WTC11 (cell line): ENCODE measurements at regions not wholly inside any gene's neighbourhood (a gene's known extent, or its start where the extent isn't known, plus 50 kb on each side); places are given as distances from the start of the nearest gene placed in this dataset.
A peak's percentile ranks its signal among the peaks of the same experiment; 100 is the strongest.

ENCODE experiments used
- ATAC-seq: fragments of 200-7000 bp; cut with Tn5 transposase; 2 replicates; pipeline ENCODE4 v1.10.0; 2021; ENCODE audit warnings: mild to moderate bottlenecking, moderate library complexity
- CTCF ChIA-PET: fragments of 300-600 bp; sonication (Branson Sonifier 250); formaldehyde crosslinking; loops from one replicate; lab custom pipeline; 2021; ENCODE audit warnings: antibody characterized with exemption; lab: Charles Lee
- POLR2A ChIA-PET: fragments of 350-600 bp; sonication (Branson Sonifier 250); formaldehyde crosslinking; loops from one replicate; lab custom pipeline; 2021; ENCODE audit warnings: antibody characterized with exemption; lab: Charles Lee
- DNase-seq: peaks from one replicate; pipeline ENCODE4 v3.0.0; 2021; ENCODE audit warnings: low spot score
- H3K27ac Mint-ChIP-seq: 2 replicates; pipeline ENCODE4 v1.8.0; 2021; ENCODE audit warnings: mixed read lengths
- H3K27me3 Mint-ChIP-seq: 2 replicates; pipeline ENCODE4 v1.8.0; 2021; ENCODE audit warnings: low read depth, mild to moderate bottlenecking, moderate library complexity, mixed read lengths
- H3K36me3 Mint-ChIP-seq: 2 replicates; pipeline ENCODE4 v1.8.0; 2021; ENCODE audit warnings: mixed read lengths
- H3K4me1 Mint-ChIP-seq: 2 replicates; pipeline ENCODE4 v1.8.0; 2022; ENCODE audit warnings: mixed read lengths
- H3K4me3 Mint-ChIP-seq: 2 replicates; pipeline ENCODE4 v1.8.0; 2021; ENCODE audit warnings: mild to moderate bottlenecking, moderate library complexity, mixed read lengths
- H3K9me3 Mint-ChIP-seq: 2 replicates; pipeline ENCODE4 v1.8.0; 2021; ENCODE audit warnings: mixed read lengths
- ATF1 ChIP-seq: sonication (generic); formaldehyde crosslinking; IDR thresholded peaks from 2 replicates; pipeline ENCODE4 v1.8.1; 2023; ENCODE audit warnings: mild to moderate bottlenecking, moderate library complexity, missing genetic modification reagents
- E2F1 ChIP-seq: sonication (generic); formaldehyde crosslinking; IDR thresholded peaks from 2 replicates; pipeline ENCODE4 v1.8.0; 2022; ENCODE audit warnings: mild to moderate bottlenecking, missing genetic modification reagents
- ETV6 ChIP-seq: sonication (generic); formaldehyde crosslinking; IDR thresholded peaks from 2 replicates; pipeline ENCODE4 v1.8.1; 2022; ENCODE audit warnings: mild to moderate bottlenecking, missing genetic modification reagents
- FOXP1 ChIP-seq: sonication (generic); formaldehyde crosslinking; IDR thresholded peaks from 2 replicates; pipeline ENCODE4 v1.8.0; 2022; ENCODE audit warnings: missing genetic modification reagents, mild to moderate bottlenecking, moderate library complexity, borderline replicate concordance
- MLX ChIP-seq: sonication (generic); formaldehyde crosslinking; IDR thresholded peaks from 2 replicates; pipeline ENCODE4 v1.8.1; 2023; ENCODE audit warnings: mild to moderate bottlenecking, missing genetic modification reagents, moderate library complexity
- MXD4 ChIP-seq: fragments of 250-450 bp; sonication (Bioruptor Pico); IDR thresholded peaks from 2 replicates; pipeline ENCODE4 v1.8.0; 2021; ENCODE audit warnings: mild to moderate bottlenecking, moderate library complexity, borderline replicate concordance
- NFE2L1 ChIP-seq: sonication (generic); formaldehyde crosslinking; IDR thresholded peaks from 2 replicates; pipeline ENCODE4 v1.8.1; 2023; ENCODE audit warnings: missing genetic modification reagents
- SP1 ChIP-seq: sonication (generic); formaldehyde crosslinking; conservative IDR thresholded peaks from 2 replicates; pipeline ENCODE4 v1.8.1; 2022; ENCODE audit warnings: missing genetic modification reagents
- ZBTB21 ChIP-seq: sonication (generic); formaldehyde crosslinking; IDR thresholded peaks from 2 replicates; pipeline ENCODE4 v1.8.1; 2023; ENCODE audit warnings: mild to moderate bottlenecking, missing genetic modification reagents, borderline replicate concordance
- ZNF138 ChIP-seq: sonication (generic); formaldehyde crosslinking; conservative IDR thresholded peaks from 2 replicates; pipeline ENCODE4 v1.8.1; 2022; ENCODE audit warnings: mild to moderate bottlenecking, moderate library complexity, missing genetic modification reagents
- ZNF317 ChIP-seq: sonication (generic); formaldehyde crosslinking; IDR thresholded peaks from 2 replicates; pipeline ENCODE4 v1.8.1; 2023; ENCODE audit warnings: low read depth, mild to moderate bottlenecking, moderate library complexity, missing genetic modification reagents, borderline replicate concordance
- ZSCAN18 ChIP-seq: fragments of 250-450 bp; sonication (Bioruptor Pico); IDR thresholded peaks from 2 replicates; pipeline ENCODE4 v2.1.2; 2022; ENCODE audit warnings: mild to moderate bottlenecking, moderate library complexity
- TF ChIP-seq, protein P1 (sequence below): sonication (generic); formaldehyde crosslinking; IDR thresholded peaks from 2 replicates; pipeline ENCODE4 v1.8.0; 2022; ENCODE audit warnings: missing genetic modification reagents
- TF ChIP-seq, protein P2 (sequence below): sonication (generic); formaldehyde crosslinking; IDR thresholded peaks from 2 replicates; pipeline ENCODE4 v1.8.1; 2023; ENCODE audit warnings: mild to moderate bottlenecking, missing genetic modification reagents
- TF ChIP-seq, protein P3 (sequence below): sonication (generic); formaldehyde crosslinking; IDR thresholded peaks from 2 replicates; pipeline ENCODE4 v1.8.1; 2022; ENCODE audit warnings: missing genetic modification reagents, borderline replicate concordance

- H3K9me3 Mint-ChIP-seq = peaks cover 45% of the 10 kb centered on the region
- DNase-seq (no peak), ATAC-seq (no peak)
- peaks cover 37% of the 10 kb centered on the region for H3K4me1 Mint-ChIP-seq
- no peak overlapping the region for H3K27ac Mint-ChIP-seq
- ChIA-PET CTCF (no interaction called here), POLR2A (no interaction called here)
- no peak overlapping the region for H3K4me3 Mint-ChIP-seq
- H3K36me3 Mint-ChIP-seq = peaks cover 57% of the 10 kb centered on the region
- TF ChIP-seq, protein P1, sequence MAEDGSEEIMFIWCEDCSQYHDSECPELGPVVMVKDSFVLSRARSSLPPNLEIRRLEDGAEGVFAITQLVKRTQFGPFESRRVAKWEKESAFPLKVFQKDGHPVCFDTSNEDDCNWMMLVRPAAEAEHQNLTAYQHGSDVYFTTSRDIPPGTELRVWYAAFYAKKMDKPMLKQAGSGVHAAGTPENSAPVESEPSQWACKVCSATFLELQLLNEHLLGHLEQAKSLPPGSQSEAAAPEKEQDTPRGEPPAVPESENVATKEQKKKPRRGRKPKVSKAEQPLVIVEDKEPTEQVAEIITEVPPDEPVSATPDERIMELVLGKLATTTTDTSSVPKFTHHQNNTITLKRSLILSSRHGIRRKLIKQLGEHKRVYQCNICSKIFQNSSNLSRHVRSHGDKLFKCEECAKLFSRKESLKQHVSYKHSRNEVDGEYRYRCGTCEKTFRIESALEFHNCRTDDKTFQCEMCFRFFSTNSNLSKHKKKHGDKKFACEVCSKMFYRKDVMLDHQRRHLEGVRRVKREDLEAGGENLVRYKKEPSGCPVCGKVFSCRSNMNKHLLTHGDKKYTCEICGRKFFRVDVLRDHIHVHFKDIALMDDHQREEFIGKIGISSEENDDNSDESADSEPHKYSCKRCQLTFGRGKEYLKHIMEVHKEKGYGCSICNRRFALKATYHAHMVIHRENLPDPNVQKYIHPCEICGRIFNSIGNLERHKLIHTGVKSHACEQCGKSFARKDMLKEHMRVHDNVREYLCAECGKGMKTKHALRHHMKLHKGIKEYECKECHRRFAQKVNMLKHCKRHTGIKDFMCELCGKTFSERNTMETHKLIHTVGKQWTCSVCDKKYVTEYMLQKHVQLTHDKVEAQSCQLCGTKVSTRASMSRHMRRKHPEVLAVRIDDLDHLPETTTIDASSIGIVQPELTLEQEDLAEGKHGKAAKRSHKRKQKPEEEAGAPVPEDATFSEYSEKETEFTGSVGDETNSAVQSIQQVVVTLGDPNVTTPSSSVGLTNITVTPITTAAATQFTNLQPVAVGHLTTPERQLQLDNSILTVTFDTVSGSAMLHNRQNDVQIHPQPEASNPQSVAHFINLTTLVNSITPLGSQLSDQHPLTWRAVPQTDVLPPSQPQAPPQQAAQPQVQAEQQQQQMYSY (CRISPR knock-in tag) = no peak
- TF ChIP-seq ETV6 (no peak), FOXP1 (CRISPR knock-in tag) (no peak), ZNF138 (CRISPR knock-in tag) (no peak), MXD4 (CRISPR knock-in tag) (no peak), E2F1 (CRISPR knock-in tag) (no peak)
- H3K27me3 Mint-ChIP-seq = peaks cover 4% of the 10 kb centered on the region; the same call in 1 of the 2 replicates
These were observed 639.9 kb upstream of the PIK3C3 start for GRCh38 chr18:41315134-41315533.

GRCh38 chr18:41311571-41312547 is 643.2 kb upstream of the PIK3C3 start:
- Mint-ChIP-seq H3K27ac (peak overlapping the region; percentile 97), H3K9me3 (peaks cover 45% of the 10 kb centered on the region), H3K27me3 (peaks cover 4% of the 10 kb centered on the region), H3K4me3 (no peak overlapping the region), H3K36me3 (peaks cover 55% of the 10 kb centered on the region), H3K4me1 (peaks cover 47% of the 10 kb centered on the region)
- no peak for DNase-seq
- POLR2A ChIA-PET = no interaction called here
- TF ChIP-seq ZBTB21 (no peak), NFE2L1 (CRISPR knock-in tag) (0 out of 2 replicates have a peak, but pooled peaks have one; percentile 23)
- ATAC-seq = peak; percentile 91
- CTCF ChIA-PET = interaction anchor here (0.6 to 1.4 kb wide), 2 partner anchors 330 to 377 kb away, joined by 4 to 12 read pairs; no protein-coding TSS in a partner anchor

DNA sequence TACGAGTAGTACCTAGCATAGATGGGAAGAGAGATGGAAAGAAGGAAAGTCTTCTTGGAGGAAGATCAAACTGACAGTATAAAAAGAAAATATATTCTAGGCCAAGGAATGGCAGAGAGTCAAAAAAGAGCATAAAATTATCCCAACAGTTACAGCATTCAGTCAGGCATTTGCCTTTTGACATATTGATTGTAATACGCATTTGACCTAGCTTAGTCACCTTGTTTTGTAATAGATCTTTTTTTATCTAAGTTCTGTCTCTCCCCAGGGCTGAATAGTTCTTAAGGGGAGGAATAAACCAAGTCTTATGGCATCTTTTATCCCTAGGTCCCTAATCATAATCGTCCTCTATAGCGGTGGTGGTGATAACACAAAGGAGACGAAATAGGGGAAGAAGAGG is 657.3 kb upstream of the PIK3C3 start:
- no peaks in the 10 kb centered on the region for H3K27me3 Mint-ChIP-seq
- ATAC-seq (no peak), DNase-seq (no peak)
- peaks cover 19% of the 10 kb centered on the region for H3K36me3 Mint-ChIP-seq
- no peak overlapping the region for H3K4me3 Mint-ChIP-seq
- CTCF ChIA-PET = no interaction called here
- H3K27ac Mint-ChIP-seq = no peak overlapping the region
- POLR2A ChIA-PET = no interaction called here
- peaks cover 6% of the 10 kb centered on the region for H3K4me1 Mint-ChIP-seq
- peaks cover 28% of the 10 kb centered on the region for H3K9me3 Mint-ChIP-seq
- TF ChIP-seq ZNF317 (CRISPR knock-in tag) (no peak), ATF1 (no peak), ZSCAN18 (no peak), SP1 (CRISPR knock-in tag) (no peak), MLX (no peak)
- TF ChIP-seq, protein P1 (CRISPR knock-in tag) = no peak
- TF ChIP-seq, protein P2, sequence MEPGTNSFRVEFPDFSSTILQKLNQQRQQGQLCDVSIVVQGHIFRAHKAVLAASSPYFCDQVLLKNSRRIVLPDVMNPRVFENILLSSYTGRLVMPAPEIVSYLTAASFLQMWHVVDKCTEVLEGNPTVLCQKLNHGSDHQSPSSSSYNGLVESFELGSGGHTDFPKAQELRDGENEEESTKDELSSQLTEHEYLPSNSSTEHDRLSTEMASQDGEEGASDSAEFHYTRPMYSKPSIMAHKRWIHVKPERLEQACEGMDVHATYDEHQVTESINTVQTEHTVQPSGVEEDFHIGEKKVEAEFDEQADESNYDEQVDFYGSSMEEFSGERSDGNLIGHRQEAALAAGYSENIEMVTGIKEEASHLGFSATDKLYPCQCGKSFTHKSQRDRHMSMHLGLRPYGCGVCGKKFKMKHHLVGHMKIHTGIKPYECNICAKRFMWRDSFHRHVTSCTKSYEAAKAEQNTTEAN (CRISPR knock-in tag) = no peak
- TF ChIP-seq, protein P3, sequence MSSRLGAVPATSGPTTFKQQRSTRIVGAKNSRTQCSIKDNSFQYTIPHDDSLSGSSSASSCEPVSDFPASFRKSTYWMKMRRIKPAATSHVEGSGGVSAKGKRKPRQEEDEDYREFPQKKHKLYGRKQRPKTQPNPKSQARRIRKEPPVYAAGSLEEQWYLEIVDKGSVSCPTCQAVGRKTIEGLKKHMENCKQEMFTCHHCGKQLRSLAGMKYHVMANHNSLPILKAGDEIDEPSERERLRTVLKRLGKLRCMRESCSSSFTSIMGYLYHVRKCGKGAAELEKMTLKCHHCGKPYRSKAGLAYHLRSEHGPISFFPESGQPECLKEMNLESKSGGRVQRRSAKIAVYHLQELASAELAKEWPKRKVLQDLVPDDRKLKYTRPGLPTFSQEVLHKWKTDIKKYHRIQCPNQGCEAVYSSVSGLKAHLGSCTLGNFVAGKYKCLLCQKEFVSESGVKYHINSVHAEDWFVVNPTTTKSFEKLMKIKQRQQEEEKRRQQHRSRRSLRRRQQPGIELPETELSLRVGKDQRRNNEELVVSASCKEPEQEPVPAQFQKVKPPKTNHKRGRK (CRISPR knock-in tag) = no peak
